K562 (cell line): ENCODE measurements at regions not wholly inside any gene's neighbourhood (a gene's known extent, or its start where the extent isn't known, plus 50 kb on each side); places are given as distances from the start of the nearest gene placed in this dataset.

ENCODE experiments used
- ATAC-seq: fragments of 200-7000 bp; cut with Tn5 transposase; 3 replicates; pipeline ENCODE4 v1.9.1; 2020; ENCODE audit warnings: moderate library complexity
- BruUV-seq: library from RNA; stranded (reverse); fragments of 400-500 nt; replicated peaks from 2 replicates; lab custom pipeline; 2021; lab: Mats Ljungman, UMichigan
- CTCF ChIA-PET: fragments of 300-600 bp; formaldehyde crosslinking; extraction: SDS; loops from one replicate; lab custom pipeline; 2021; ENCODE audit warnings: low intra/inter-chr PET ratio; lab: Yijun Ruan, JAX
- POLR2A ChIA-PET: fragments of 300-600, 350-650 bp; sonication (Branson Sonifier 250); formaldehyde crosslinking; extraction: SDS; loops from one replicate; lab custom pipeline; 2021; ENCODE audit warnings: antibody characterized with exemption, inconsistent platforms; lab: Yijun Ruan, JAX
- DNase-seq, 4 experiments: peaks; one replicate each; pipeline versions ENCODE4 v3.0.0 to v3.0.0-alpha.2; 2011 to 2018; ENCODE audit warnings: low spot score in 3 of 4, mixed read lengths in 3 of 4; ENCODE audit errors: extremely low read depth in 1 of 4
- FAIRE-seq: peaks from 2 replicates; lab custom pipeline; 2011; peaks lifted over from hg19 to GRCh38; lab: Jason Lieb, UNC
- H2AFZ ChIP-seq: 2 replicates; pipeline ENCODE4 v1.6.0; 2011; ENCODE audit warnings: low read depth, low read length, control low read depth, inconsistent platforms
- H3K27ac ChIP-seq: fragments of 200-600 bp; 3 replicates; pipeline ENCODE4 v1.8.0; 2011; ENCODE audit warnings: low read depth, mild to moderate bottlenecking, control low read depth, inconsistent platforms, low read length, moderate library complexity, mixed read lengths; ENCODE audit errors: extremely low read depth
- H3K27me3 ChIP-seq, 2 experiments: fragments of 300-600 bp in 1 of 2; 2 replicates in 1 of 2; 3 replicates in 1 of 2; pipeline versions ENCODE4 v1.6.0 to v1.8.0; 2011; ENCODE audit warnings: inconsistent platforms in 2 of 2, low read length in 2 of 2, mild to moderate bottlenecking in 1 of 2, mixed read lengths in 1 of 2, moderate library complexity in 1 of 2; ENCODE audit not compliant: control insufficient read depth in 2 of 2, insufficient read depth in 2 of 2
- H3K36me3 ChIP-seq: fragments of 300-600 bp; 3 replicates; pipeline ENCODE4 v1.8.0; 2011; ENCODE audit warnings: mild to moderate bottlenecking, low read length, inconsistent platforms; ENCODE audit not compliant: control insufficient read depth, insufficient read depth
- H3K4me1 ChIP-seq, 2 experiments: fragments of 200-600 bp in 1 of 2; replicated peaks in 1 of 2; 2 replicates in 1 of 2; 3 replicates in 1 of 2; pipeline versions ENCODE4 v1.5.1 to v1.8.0; 2011; ENCODE audit warnings: inconsistent platforms in 2 of 2, low read length in 2 of 2, mild to moderate bottlenecking in 1 of 2, mixed read lengths in 1 of 2, moderate library complexity in 1 of 2; ENCODE audit not compliant: control insufficient read depth in 2 of 2, insufficient read depth in 2 of 2
- H3K4me2 ChIP-seq: 2 replicates; pipeline ENCODE4 v1.6.1; 2011; ENCODE audit warnings: low read length, control low read depth, inconsistent platforms, mixed read lengths; ENCODE audit not compliant: insufficient read depth
- H3K4me3 ChIP-seq: fragments of 200-600 bp; sonication (generic), shearing (Covaris generic); 2 replicates; pipeline ENCODE4 v1.5.1; 2016; ENCODE audit warnings: control low read depth, inconsistent platforms
- H3K79me2 ChIP-seq: fragments of 200-600 bp; 3 replicates; pipeline ENCODE4 v1.8.0; 2011; ENCODE audit warnings: low read length, inconsistent platforms; ENCODE audit not compliant: control insufficient read depth, insufficient read depth
- H3K9ac ChIP-seq, 2 experiments: 2 replicates each; pipeline versions ENCODE4 v1.6.0 to v1.6.1; 2011; ENCODE audit warnings: low read depth in 2 of 2, low read length in 2 of 2, control low read depth in 1 of 2, inconsistent platforms in 1 of 2, mild to moderate bottlenecking in 1 of 2, mixed read lengths in 1 of 2; ENCODE audit not compliant: insufficient read depth in 1 of 2
- H3K9me1 ChIP-seq: one replicate; pipeline ENCODE4 v1.6.0; 2011; ENCODE audit warnings: inconsistent platforms, mild to moderate bottlenecking, low read length, moderate library complexity; ENCODE audit not compliant: control insufficient read depth, insufficient read depth
- H3K9me3 ChIP-seq: replicated peaks from 2 replicates; pipeline ENCODE4 v1.5.1; 2011; ENCODE audit warnings: low read depth, low read length, inconsistent platforms; ENCODE audit not compliant: control insufficient read depth, insufficient read depth
- H4K20me1 ChIP-seq: replicated peaks from 2 replicates; pipeline ENCODE4 v1.6.1; 2011; ENCODE audit warnings: low read length, inconsistent platforms, mixed read lengths; ENCODE audit not compliant: control insufficient read depth, insufficient read depth
- CHD1 ChIP-seq: fragments of 200-600 bp; sonication (generic); IDR thresholded peaks from one replicate; pipeline ENCODE4 v1.6.1; 2012; ENCODE audit warnings: mild to moderate bottlenecking, moderate library complexity, low read length, inconsistent platforms
- ELK3 ChIP-seq: fragments of 450-650 bp; formaldehyde crosslinking; IDR thresholded peaks from 2 replicates; pipeline ENCODE4 v1.4.0; 2020; ENCODE audit warnings: mild to moderate bottlenecking
- RNF2 ChIP-seq: sonication (generic); IDR thresholded peaks from 2 replicates; pipeline ENCODE4 v1.6.1; 2016
- SIRT6 ChIP-seq: IDR thresholded peaks from one replicate; pipeline ENCODE4 v1.6.1; 2012; ENCODE audit warnings: low read depth, mild to moderate bottlenecking, control low read depth, inconsistent platforms, low read length, moderate library complexity
- SMAD4 ChIP-seq: fragments of 250-450 bp; sonication (Bioruptor Pico); conservative IDR thresholded peaks from 2 replicates; pipeline ENCODE4 v1.8.0; 2021; ENCODE audit warnings: inconsistent platforms, mild to moderate bottlenecking, moderate library complexity
- ZNF75A ChIP-seq: fragments of 450-650 bp; formaldehyde crosslinking; IDR thresholded peaks from 2 replicates; pipeline ENCODE4 v1.4.0; 2020; ENCODE audit warnings: mild to moderate bottlenecking
- ZNF778 ChIP-seq: fragments of 450-650 bp; formaldehyde crosslinking; IDR thresholded peaks from 2 replicates; pipeline ENCODE4 v1.4.0; 2020; ENCODE audit warnings: mild to moderate bottlenecking, moderate library complexity
- WGBS: fragments of 100-300 bp; shearing (Covaris generic); methylation state at CpG from one replicate; pipeline ENCODE4 v1.1.6; 2016; ENCODE audit warnings: low coverage, mixed read lengths; ENCODE audit not compliant: insufficient coverage; ENCODE audit errors: missing lambda C conversion rate; 5-methylcytosine and 5-hydroxymethylcytosine counted together
- in situ Hi-C: fragments of 300-500 bp; cut with MboI; formaldehyde crosslinking; loops from 4 replicates; pipeline ENCODE4 v1.15.0; 2018; ENCODE audit warnings: inconsistent platforms, mixed read lengths
- intact Hi-C: fragments of 100-400 bp; cut with micrococcal nuclease; formaldehyde crosslinking; loops from 2 replicates; pipeline ENCODE4 v1.14.2; 2022
- TF ChIP-seq, protein P1 (sequence below): fragments of 250-450 bp; sonication (Bioruptor Pico); IDR thresholded peaks from 2 replicates; pipeline ENCODE4 v1.4.0; 2020

DNA sequence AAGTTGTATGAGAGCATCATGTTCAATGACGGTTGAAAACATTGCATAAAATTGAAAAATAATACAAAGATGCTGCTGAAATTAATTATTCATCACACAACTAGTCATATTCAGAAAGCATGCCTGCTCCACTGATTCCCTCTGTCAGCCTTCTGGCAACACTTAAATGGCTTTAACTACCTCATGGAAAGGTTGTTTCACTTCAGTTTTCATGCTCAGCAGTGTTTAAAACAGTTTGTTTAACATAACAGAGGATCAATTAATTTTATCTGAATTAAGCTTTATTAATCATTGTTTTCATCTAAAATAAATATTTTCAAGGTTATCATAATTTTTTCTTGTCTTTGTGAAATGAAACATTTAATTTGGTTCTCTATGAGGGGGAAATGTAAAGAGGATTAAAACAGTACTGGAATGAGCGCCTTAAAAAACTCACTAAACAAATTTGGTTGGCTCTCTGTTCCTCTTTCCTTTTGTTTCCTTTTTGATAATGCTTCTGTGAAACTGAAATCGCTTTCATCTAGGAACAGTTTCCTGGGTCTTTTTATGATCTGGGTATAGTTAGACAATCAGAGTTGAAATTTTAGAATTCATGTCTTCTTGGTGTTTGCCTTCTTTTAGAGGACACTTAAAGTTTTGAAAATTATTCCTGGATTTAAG lies 427.4 kb downstream of the SH2D4B start:
- no peaks in the 10 kb centered on the region for H4K20me1 ChIP-seq
- H3K9me3 ChIP-seq: no peaks in the 10 kb centered on the region
- intact Hi-C loops: no loop called here
- no peaks in the 10 kb centered on the region for H3K27me3 ChIP-seq
- WGBS: 0% methylated on average over 3 of the region's 3 CpGs
- H3K9ac ChIP-seq: no peak overlapping the region
- no peak overlapping the region for H3K4me2 ChIP-seq
- CTCF ChIA-PET: no interaction called here
- DNase-seq (no peak), ATAC-seq (no peak), FAIRE-seq (no peak)
- no peaks in the 10 kb centered on the region for H3K4me1 ChIP-seq
- in situ Hi-C loops: no loop called here
- POLR2A ChIA-PET: no interaction called here
- H3K4me3 ChIP-seq: no peak overlapping the region
- no peak overlapping the region for H2AFZ ChIP-seq
- no peaks in the 10 kb centered on the region for H3K9me1 ChIP-seq
- H3K27ac ChIP-seq: no peak overlapping the region
- H3K79me2 ChIP-seq: no peaks in the 10 kb centered on the region
- BruUV-seq: no TSS peak
- no peaks in the 10 kb centered on the region for H3K36me3 ChIP-seq
- TF ChIP-seq ELK3 (CRISPR knock-in tag): no peak
- TF ChIP-seq RNF2: no peak
- TF ChIP-seq SIRT6: no peak
- TF ChIP-seq ZNF75A: no peak
- no peak for TF ChIP-seq CHD1
- TF ChIP-seq, protein P1, sequence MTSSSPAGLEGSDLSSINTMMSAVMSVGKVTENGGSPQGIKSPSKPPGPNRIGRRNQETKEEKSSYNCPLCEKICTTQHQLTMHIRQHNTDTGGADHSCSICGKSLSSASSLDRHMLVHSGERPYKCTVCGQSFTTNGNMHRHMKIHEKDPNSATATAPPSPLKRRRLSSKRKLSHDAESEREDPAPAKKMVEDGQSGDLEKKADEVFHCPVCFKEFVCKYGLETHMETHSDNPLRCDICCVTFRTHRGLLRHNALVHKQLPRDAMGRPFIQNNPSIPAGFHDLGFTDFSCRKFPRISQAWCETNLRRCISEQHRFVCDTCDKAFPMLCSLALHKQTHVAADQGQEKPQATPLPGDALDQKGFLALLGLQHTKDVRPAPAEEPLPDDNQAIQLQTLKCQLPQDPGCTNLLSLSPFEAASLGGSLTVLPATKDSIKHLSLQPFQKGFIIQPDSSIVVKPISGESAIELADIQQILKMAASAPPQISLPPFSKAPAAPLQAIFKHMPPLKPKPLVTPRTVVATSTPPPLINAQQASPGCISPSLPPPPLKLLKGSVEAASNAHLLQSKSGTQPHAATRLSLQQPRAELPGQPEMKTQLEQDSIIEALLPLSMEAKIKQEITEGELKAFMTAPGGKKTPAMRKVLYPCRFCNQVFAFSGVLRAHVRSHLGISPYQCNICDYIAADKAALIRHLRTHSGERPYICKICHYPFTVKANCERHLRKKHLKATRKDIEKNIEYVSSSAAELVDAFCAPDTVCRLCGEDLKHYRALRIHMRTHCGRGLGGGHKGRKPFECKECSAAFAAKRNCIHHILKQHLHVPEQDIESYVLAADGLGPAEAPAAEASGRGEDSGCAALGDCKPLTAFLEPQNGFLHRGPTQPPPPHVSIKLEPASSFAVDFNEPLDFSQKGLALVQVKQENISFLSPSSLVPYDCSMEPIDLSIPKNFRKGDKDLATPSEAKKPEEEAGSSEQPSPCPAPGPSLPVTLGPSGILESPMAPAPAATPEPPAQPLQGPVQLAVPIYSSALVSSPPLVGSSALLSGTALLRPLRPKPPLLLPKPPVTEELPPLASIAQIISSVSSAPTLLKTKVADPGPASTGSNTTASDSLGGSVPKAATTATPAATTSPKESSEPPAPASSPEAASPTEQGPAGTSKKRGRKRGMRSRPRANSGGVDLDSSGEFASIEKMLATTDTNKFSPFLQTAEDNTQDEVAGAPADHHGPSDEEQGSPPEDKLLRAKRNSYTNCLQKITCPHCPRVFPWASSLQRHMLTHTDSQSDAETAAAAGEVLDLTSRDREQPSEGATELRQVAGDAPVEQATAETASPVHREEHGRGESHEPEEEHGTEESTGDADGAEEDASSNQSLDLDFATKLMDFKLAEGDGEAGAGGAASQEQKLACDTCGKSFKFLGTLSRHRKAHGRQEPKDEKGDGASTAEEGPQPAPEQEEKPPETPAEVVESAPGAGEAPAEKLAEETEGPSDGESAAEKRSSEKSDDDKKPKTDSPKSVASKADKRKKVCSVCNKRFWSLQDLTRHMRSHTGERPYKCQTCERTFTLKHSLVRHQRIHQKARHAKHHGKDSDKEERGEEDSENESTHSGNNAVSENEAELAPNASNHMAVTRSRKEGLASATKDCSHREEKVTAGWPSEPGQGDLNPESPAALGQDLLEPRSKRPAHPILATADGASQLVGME (CRISPR knock-in tag): no peak
- no peak for TF ChIP-seq SMAD4 (CRISPR knock-in tag)
- no peak for TF ChIP-seq ZNF778 (CRISPR knock-in tag)
